Sciatic nerve (tissue), 2 donors: ENCODE measurements at regions not wholly inside any gene's neighbourhood (a gene's known extent, or its start where the extent isn't known, plus 50 kb on each side); places are given as distances from the start of the nearest gene placed in this dataset.

ENCODE experiments used
- ATAC-seq: fragments of 200-7000 bp; cut with Tn5 transposase; one replicate; pipeline ENCODE4 v1.9.1; 2020; ENCODE audit warnings: mild to moderate bottlenecking, moderate library complexity
- DNase-seq: peaks from one replicate; pipeline ENCODE4 v3.0.0-alpha.2; 2020; ENCODE audit warnings: low spot score
- intact Hi-C: fragments of 100-400 bp; cut with DNase I; formaldehyde crosslinking; loops from one replicate; pipeline ENCODE4 v1.14.2; 2022
- donor health status: DM: no; HTN: no; CAD: no.
- donor health status: DM: no; HTN: no; CAD: no.

DNA sequence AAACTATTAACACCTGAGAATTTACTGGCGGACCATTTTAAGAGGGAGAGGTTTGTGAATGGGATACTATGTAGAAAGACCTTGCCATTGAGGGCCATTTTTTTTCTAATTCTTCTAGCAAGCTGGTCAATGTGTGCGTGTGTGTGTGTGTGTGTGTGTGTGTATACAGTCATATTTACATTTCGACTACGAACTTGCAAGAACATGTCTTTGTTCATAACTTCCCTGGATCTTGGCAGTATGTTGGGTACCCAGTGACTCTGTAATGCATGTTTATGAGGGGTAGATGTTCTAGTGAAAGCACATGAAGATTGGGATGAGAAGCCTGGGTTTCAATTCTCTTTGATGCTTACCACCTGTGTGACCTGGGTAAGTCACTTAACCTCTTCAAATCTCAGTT, 133.6 kb downstream of the UBE2E3 start:
- intact Hi-C loops, result no loop called here
- DNase-seq, result no peak
- ATAC-seq, result no peak

DNA sequence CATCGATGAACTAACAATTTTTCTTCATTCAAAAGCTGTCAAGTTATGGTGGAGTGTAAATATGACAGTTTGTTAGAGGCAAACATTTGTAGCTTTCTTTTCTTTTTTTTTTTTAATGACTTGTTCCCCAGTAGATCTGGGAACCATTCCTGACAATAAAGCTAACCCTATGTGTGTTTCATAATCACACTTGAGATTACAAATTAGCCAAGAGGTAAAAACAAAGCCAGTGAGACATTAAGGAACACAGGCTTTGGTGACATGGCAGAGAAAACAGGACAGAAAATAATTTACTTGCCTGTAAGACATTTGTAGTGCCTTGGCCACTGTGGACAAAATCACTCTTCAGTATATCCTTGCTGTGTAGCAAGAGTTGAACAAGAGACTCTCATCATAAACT, 135.9 kb downstream of the UBE2E3 start:
- no peak for ATAC-seq
- intact Hi-C loops, result no loop called here
- no peak for DNase-seq

DNA sequence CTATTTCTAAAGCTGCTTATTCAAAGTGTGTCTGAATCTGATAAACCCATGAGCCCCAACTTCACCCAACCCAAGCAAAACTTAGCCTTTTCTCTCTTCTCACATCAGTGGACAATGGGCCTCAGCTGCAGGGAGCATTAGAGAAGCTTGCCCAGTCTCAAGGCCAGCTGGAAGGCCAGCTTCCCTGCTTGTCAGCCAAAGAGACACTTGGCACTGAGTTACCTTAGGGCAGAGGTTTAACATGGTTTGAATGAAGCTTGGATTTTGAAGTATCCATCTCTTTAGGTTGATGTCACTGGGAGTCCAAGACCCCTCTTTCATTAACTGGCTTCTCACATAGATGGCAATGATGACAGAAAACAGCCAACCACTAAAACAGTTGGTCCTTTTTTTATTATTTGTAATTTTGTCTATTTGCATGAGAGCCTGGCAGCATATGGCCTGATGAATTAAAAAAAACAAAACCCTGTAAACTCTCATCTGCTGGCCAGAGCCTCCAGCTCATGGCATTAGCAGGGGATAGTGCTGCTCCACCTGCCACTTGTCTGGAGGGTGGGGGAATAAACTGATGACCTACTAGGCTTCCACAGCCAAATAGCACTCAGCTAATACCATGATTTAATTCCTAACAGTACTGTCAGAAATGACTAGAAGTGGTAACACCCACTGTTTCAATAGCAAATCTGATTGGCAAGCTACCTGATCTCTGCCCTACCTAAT, 137.0 kb downstream of the UBE2E3 start:
- intact Hi-C loops, result no loop called here
- no peak for ATAC-seq
- DNase-seq, result no peak

DNA sequence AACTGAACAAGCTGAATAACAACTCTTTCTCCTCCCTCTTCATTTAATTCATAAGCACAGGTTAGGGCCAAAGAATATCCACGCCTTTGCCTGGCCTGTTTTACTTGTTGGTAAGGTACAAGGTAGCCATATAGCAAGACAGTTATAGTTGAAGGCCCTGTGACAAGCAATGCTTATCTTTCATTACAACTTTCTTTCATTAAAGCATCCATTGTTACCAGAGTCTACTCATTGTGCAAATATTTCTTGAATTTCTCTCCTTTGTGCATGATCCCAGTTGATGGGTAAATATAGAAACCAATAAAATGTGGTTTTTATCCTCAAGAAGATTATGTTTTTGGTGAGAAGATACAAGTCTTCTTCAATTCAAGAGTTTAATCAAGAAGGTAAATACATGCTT, 140.2 kb downstream of the UBE2E3 start:
- intact Hi-C loops, result no loop called here
- no peak for ATAC-seq
- DNase-seq, result no peak

DNA sequence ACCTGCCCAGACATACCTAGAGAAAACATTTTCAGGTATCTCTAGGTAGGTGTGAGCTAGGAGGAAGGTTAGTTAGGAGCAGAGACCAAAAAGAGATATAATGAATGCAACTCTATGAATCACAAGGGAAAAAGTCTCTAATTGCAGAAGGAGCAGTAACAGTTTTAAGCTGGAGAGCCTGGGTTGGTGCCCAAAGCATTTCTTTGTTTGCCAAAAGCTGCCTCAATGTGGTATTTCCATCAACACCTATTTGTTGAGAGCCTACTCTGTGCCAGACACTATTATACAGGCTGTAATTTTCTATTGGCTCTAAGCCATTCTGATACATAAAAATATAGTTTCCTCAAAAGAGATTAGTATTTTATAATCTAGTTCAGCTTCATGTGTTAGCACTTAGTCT, 141.6 kb downstream of the UBE2E3 start:
- no peak for DNase-seq

DNA sequence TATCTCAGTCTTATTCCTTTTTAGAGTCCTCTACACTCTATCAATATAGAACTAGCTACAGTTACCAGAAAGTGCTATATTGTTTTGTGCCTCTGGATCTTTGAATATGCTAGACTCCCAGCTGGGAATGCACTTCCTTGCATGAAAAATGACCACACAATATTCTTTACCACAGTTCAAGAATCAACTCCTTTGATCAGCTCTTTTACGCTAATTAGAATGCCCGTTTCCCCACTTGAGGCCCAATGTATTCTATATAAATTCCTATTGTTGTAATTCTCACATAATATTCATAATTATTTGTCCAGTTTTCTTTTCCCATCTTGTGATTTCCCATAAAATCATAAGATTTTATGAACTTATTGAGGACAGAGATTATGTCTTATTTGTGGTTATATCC, 142.2 kb downstream of the UBE2E3 start:
- DNase-seq (no peak), ATAC-seq (no peak)
- intact Hi-C loops, result no loop called here

More for the DNA sequence above, 141.6 kb downstream of the UBE2E3 start:
- no peak for ATAC-seq
- intact Hi-C loops, result no loop called here

DNA sequence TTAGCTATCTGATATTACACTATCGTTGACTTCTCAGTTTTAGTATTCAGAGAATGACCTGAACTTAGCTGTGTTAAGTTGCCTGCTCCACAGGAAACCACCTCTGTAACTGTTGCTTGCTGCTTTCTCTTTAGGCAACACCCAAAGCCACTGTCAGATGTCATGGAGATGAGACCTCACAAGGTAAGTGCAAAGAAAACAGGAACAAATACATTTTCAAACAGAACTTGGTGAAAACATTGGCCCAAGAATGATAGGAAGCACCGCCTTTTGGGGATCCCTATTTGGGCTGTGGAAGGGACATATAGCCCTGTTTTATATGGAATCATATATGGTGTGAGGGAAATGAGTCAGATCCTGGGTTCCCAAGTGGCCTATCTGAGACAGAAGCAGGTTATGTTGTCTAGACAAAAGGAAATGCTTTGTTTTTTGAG, 143.4 kb downstream of the UBE2E3 start:
- no peak for DNase-seq
- ATAC-seq, result no peak
- intact Hi-C loops, result no loop called here

DNA sequence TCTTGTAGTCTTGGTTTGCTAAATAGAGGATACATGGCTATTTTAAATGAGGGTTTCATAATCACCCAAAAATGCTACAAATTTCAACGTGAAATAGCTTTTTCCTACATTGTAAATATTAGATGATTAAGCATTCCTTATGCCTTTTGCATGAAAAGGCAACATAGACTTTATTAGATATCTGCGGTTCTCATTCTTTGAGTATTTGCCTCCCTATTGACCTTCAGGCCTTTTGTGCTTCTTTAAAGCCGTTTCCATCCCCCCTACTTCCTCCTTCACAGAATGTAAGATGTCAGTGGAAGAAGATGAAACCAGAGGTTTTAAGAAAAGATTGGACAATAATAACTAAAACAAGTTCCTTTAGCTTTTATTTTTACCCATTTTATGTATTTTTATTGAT, 144.1 kb downstream of the UBE2E3 start:
- intact Hi-C loops, result no loop called here
- DNase-seq (no peak), ATAC-seq (no peak)

DNA sequence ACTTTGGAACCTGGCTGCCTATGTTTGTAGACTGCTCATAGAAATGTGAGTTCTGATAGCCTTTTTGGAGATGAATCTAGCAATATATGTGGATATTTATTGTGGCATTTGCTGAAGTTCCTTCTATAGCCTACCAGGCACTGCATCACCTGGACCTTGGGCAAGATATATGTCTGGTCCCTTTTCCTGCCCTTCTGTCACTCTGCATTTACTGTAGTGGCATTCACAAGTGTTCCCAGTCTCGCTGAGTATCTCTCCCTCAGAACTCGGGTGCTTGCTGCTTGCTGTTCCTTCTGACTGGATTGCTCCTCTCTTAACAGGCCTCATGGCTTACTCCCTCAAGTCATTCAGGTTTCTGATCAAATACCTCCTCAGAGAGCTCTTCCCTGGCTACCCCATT, 145.0 kb downstream of the UBE2E3 start:
- intact Hi-C loops, result no loop called here
- no peak for ATAC-seq
- no peak for DNase-seq

DNA sequence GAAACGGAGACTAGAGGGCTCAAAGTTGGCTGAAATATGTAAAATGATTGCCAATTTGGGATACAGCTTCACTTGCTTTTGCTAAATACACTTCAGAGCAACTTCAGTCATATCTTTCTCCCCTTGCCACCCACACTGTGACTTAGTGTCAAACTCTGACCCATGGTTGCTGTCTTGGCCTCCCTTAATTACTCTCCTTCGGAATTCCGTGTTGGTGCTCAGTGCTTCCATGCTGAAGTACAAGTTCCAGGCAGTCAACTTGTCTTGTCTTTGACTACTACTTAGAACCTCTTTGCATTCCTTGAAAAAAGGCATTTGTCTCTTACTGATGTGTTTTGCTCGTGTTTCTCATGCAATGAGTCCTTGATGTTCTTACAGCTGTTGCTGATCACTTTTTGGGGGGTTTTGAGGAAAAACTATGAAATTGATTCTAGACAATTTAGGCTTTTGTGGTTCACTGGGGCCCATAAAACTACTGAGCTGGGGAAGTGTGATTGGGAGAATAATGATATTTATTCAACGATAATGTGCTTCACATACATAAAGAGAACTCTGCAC, 146.0 kb downstream of the UBE2E3 start:
- ATAC-seq (no peak), DNase-seq (no peak)
- intact Hi-C loops, result no loop called here

DNA sequence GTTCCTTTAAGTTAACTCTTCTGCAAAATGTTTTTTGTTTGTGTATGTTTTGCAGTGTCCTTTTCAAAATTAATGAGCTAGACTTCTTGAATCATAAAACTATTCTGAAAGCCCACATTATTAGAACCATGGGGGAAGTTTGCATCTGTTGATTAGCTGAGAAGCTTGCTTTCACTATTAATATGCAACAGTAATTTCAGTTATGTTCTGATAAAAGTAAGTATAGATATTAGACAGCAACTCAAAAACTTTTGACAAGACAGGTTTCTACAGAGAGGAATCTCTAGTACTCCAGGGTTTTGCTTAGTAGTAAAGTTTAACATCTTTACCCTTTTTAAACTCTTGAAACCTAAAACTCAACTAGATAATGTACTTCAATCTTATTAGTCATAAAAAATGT, 147.8 kb downstream of the UBE2E3 start:
- ATAC-seq (no peak), DNase-seq (no peak)
- intact Hi-C loops, result no loop called here

DNA sequence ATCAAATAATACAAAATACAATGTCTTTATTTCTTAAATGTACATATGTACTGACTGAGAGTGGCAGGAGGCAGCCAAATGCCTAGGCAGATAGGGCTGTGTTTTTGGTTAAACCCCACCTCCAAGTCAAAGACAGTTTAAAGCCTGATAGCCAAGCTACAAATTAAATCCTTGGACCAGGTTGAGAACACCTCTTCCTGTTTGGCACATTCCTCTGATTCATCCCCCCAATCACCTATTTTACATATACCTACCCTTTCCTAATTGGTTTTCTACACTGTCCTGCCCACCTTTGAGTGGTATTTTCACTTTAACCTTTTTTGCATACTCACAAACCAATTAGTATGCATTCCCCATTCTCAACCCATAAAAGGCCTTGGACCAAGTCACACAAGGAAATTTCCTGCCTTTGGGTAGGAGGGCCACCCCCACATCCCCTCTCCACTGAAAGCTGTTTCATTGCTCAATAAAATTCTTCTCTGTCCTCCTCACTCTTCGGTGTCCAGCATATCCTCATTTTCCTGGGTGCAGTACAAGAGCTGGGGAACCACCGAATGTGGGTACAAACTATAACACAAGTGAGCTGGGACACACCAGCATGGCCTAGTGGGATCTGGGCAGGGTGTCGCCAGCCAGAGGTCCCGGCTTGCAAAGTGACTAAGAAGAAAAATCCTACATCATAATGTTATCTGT, 149.1 kb downstream of the UBE2E3 start:
- DNase-seq, result no peak
- no peak for ATAC-seq
- intact Hi-C loops, result no loop called here

DNA sequence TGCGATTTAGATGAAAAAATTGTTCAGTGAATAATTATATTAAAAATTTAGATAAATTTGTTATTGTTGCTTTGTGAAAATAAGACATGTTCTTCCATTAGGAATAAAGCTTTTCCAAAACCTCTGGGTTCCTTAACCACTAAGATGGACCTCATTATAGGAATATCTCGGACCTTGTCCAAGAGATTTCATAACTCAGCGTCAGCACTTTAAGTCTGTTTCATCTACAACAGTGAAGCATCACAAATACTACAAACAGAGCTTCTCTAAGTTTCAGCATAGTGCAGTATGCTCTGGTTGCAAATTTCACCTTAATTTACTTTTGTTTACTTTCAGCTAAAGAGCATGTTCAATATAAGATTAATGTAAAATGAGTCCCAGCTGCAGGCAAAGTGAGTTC, 150.3 kb downstream of the UBE2E3 start:
- no peak for DNase-seq
- intact Hi-C loops, result no loop called here
- no peak for ATAC-seq

DNA sequence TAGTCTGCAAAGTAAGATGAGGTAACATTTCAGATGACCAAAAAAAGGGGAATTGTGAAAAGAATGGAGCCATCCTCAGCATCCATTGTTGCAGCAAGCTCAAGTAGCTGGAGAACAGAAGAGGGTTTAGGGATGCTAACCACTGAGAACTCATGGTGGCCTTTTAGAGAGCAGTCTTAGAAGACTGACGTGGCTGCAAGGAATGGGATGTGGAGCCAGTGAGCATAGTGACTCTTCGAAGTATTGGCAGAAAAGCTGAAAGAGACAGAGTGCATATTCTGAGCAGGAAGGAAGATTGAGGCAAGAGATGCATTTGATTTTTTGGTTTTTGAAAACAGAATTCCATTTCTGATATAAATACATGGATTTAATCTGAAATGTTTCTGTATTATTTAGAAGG, 151.2 kb downstream of the UBE2E3 start:
- intact Hi-C loops, result no loop called here
- DNase-seq (no peak), ATAC-seq (no peak)

DNA sequence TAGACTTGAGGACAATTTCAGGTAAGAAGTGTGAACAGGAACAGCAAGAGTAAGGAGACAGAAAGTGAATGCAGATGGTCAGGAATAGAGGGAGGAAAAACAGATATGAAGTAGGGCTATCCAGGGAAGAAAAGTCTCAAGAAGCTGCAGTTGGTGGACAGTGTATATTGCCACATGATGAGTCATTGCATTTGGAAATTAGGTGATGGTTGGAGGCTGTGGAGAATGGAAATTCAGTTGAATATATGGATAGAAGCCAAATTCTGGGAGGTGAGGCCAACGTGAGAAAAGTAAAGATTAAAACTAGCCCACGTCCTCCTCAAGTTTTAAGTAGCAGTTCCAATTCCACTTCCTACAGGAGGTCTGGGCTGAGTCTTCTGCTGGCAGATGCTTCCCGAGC, 158.4 kb downstream of the UBE2E3 start:
- ATAC-seq (no peak), DNase-seq (no peak)
- intact Hi-C loops, result no loop called here

DNA sequence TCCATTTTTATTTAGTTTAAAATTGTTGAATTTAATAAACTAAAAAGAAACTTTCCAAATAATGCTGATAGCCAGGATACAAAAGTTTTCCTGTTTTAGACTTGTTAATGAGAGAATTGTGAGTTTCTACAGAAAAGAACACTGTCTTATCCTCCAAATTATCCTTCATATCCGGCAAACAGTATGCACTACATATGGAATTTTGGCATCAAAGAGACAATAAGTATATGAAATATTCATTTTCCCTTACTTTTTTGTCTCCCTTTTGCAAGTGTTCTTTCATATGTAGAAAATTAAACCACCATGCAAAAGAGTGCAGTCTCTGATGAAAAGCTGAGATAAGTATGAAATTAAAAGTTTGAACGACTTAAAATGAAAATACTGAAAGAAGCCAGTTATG, 159.4 kb downstream of the UBE2E3 start:
- DNase-seq (no peak), ATAC-seq (no peak)
- intact Hi-C loops, result no loop called here

DNA sequence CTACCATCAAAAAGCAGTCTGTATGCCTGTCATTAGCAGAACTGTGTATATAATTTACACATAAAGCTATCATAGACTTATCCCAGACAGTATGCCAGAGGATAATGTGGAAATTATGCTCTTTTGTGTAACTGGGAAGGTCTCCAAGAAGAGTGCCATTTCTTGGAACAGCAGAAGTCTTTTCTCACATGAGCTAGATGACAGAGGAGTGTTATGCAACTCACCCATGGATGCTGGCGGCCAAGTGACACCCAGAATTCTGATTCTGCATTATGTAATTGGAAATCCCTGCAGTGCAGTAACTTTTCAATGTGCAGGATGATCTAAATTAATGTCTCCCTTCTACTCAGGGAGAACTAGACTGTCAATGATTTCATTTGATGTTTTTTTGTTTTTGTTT, 160.0 kb downstream of the UBE2E3 start:
- DNase-seq, result no peak
- peak; percentile 39 for ATAC-seq
- intact Hi-C loops, result no loop called here

DNA sequence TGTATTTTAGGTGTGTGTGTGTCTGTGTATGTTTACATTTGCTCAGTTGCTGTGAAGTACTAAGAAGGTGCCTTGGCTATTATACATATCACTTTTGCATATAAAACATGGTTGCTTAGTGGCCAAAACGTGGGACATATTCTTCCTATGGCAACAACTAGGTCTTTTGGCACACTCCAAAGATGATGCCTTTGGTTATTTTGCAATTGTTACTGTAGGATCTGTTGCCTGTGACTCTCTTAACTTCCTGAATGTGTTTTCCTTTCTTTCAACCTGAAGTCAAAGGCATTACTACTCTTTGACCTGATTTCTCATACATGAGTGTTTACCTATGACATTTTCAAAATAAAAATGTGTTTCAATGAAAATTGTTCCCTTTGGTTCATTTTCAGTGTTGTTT, 160.5 kb downstream of the UBE2E3 start:
- intact Hi-C loops, result no loop called here
- ATAC-seq, result no peak
- DNase-seq, result no peak

DNA sequence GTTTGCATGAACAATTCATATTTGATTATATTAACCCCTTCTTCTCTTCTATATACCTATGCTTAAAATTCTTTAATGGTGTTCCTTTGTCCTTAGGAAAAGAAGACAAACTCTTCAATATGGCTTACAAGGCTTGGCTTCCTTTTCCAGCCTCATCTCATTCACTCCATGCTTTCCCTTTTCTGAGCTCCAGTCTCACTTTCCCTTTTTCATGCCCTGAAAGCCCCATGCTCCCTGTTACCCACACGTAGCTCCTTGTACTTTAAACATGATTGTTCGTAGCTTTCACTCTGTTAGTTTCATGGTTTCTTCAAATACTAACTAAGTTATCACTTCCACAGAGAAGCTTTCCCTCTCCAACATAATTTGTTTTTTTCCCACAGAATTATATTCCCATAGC, 161.3 kb downstream of the UBE2E3 start:
- ATAC-seq, result no peak
- intact Hi-C loops, result no loop called here
- DNase-seq, result no peak

DNA sequence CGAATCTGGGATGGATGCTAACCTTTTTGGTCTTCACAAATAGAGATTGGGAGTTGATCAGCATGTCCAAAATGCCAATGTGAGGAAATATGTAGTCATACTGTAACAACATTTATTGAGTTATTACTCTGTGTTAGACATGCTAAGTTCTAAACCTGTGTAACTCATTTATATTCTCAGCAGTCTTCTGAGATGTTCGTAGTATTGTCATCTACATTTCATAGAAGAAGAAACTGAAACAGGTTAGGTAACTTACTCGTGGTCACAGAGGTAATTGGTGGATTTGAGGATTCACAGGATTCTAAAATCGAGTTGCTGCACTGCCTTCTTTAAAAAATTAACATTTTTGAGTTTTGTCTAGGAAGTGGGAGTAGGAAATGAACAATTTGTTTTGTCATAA, 162.1 kb downstream of the UBE2E3 start:
- DNase-seq (no peak), ATAC-seq (no peak)
- intact Hi-C loops, result no loop called here

DNA sequence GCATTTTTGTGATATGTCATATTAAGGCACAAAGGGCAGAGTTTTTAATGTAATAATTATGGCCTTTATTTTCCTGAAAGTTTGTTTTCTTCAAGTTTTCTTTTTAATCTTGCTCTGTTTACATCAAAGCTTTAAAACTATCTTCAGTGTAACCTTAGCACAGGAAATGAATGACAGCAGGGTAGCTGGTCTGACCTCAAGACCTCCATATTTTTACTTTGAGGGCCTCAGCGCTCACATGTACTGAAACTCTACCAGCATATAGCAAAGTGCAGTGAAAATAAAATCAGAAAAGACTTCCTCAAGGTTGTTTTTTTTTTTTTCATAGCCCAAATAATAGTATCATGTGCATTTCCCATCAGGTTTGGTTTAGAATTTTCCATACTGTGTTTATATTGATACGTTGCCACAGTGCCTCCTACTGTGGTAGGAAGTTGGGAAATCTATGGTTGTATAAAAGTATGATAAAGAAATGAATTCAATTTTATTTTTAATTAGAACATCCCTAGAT, 163.4 kb downstream of the UBE2E3 start:
- DNase-seq (no peak), ATAC-seq (no peak)
- intact Hi-C loops, result no loop called here
